ENCODE measurements at regions not wholly inside any gene's neighbourhood (a gene's known extent, or its start where the extent isn't known, plus 50 kb on each side); places are given as distances from the start of the nearest gene placed in this dataset.

DNA sequence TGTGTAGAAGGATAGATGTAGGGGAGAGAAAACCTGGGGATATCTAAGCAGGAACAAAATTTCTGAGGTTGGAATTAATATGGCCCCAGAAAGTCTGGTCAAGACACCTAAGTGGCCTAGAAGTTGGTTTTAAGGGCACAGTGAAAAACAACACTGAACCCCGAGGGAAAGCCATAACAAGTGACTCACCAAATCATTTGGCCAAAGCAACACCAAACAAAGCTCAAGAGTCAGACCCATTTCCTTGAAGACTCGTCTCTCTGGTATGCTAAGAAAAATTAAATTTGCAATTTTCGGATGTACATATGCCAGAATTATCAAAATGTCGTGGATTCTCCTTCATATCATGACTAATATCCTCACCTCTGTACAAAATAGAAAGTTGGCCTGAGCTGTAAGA, 162.9 kb downstream of the SMIM20 start:
- no peak overlapping the region for H3K27ac ChIP-seq (ENCODE audit: low read depth, low read length, poor library complexity, severe bottlenecking)
- H3K4me3 ChIP-seq (ENCODE audit: low read depth, low read length, poor library complexity, severe bottlenecking), result no peak overlapping the region
- no peak overlapping the region for H3K9ac ChIP-seq (ENCODE audit: low read length)

DNA sequence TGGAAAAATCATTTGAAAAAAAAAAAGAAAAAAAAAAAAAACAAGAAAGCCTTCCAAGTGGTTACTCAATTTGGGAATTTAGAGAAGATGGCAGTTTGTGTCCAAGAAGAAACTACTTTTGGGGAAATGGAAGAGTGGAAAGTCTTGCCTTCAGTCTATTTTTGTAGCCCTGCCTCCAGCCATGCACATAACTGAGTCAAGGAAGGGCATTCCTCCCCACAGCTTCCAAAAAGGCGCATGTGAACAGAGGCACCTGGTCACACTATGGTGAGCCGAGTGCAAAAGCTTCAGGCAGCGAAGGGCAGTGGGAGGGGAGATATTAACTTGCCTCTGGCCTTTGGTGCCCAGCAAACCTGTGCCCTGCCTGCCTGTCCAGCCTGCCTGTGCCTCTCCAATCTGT, 163.7 kb downstream of the SMIM20 start:
- Histone ChIP-seq H3K79me2 (ENCODE audit: insufficient read depth, low read length) (no peaks in the 10 kb centered on the region), H3K9ac (ENCODE audit: low read length) (no peak overlapping the region), H3K27me3 (ENCODE audit: insufficient read depth, low read length) (no peaks in the 10 kb centered on the region), H3K36me3 (ENCODE audit: insufficient read depth, low read length) (no peaks in the 10 kb centered on the region; the same call in 1 of the 2 replicates), H3K4me2 (ENCODE audit: low read length) (no peak overlapping the region), H3K4me1 (ENCODE audit: insufficient read depth, low read length, severe bottlenecking) (no peaks in the 10 kb centered on the region), H3K9me3 (ENCODE audit: low read length) (no peaks in the 10 kb centered on the region), H4K20me1 (ENCODE audit: insufficient read depth, low read length) (no peaks in the 10 kb centered on the region), H2AFZ (ENCODE audit: low read length) (no peak overlapping the region), H3K4me3 (ENCODE audit: low read depth, low read length, poor library complexity, severe bottlenecking) (no peak overlapping the region), H3K9me2 (ENCODE audit: low read depth, low read length) (no peaks in the 10 kb centered on the region), H3F3A (ENCODE audit: insufficient read depth, low read length) (no peaks in the 10 kb centered on the region), H3K27ac (ENCODE audit: low read depth, low read length, poor library complexity, severe bottlenecking) (no peak overlapping the region)
- TF ChIP-seq, protein P1, sequence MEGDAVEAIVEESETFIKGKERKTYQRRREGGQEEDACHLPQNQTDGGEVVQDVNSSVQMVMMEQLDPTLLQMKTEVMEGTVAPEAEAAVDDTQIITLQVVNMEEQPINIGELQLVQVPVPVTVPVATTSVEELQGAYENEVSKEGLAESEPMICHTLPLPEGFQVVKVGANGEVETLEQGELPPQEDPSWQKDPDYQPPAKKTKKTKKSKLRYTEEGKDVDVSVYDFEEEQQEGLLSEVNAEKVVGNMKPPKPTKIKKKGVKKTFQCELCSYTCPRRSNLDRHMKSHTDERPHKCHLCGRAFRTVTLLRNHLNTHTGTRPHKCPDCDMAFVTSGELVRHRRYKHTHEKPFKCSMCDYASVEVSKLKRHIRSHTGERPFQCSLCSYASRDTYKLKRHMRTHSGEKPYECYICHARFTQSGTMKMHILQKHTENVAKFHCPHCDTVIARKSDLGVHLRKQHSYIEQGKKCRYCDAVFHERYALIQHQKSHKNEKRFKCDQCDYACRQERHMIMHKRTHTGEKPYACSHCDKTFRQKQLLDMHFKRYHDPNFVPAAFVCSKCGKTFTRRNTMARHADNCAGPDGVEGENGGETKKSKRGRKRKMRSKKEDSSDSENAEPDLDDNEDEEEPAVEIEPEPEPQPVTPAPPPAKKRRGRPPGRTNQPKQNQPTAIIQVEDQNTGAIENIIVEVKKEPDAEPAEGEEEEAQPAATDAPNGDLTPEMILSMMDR (IDR thresholded peaks at IDR 0.05; ENCODE audit: low read length), result no peak
- no peak for TF ChIP-seq EZH2 (IDR thresholded peaks at IDR 0.05; ENCODE audit: borderline replicate concordance, low read length)

More for the DNA sequence above, 162.9 kb downstream of the SMIM20 start:
- Histone ChIP-seq H3K9me2 (ENCODE audit: low read depth, low read length) (no peaks in the 10 kb centered on the region), H4K20me1 (ENCODE audit: insufficient read depth, low read length) (no peaks in the 10 kb centered on the region), H3K4me2 (ENCODE audit: low read length) (no peak overlapping the region), H3K9me3 (ENCODE audit: low read length) (no peaks in the 10 kb centered on the region), H3F3A (ENCODE audit: insufficient read depth, low read length) (no peaks in the 10 kb centered on the region), H3K4me1 (ENCODE audit: insufficient read depth, low read length, severe bottlenecking) (no peaks in the 10 kb centered on the region), H2AFZ (ENCODE audit: low read length) (no peak overlapping the region), H3K36me3 (ENCODE audit: insufficient read depth, low read length) (no peaks in the 10 kb centered on the region; the same call in 1 of the 2 replicates), H3K79me2 (ENCODE audit: insufficient read depth, low read length) (no peaks in the 10 kb centered on the region), H3K27me3 (ENCODE audit: insufficient read depth, low read length) (no peaks in the 10 kb centered on the region)
- no peak for TF ChIP-seq EZH2 (IDR thresholded peaks at IDR 0.05; ENCODE audit: borderline replicate concordance, low read length)
- TF ChIP-seq, protein P1 (IDR thresholded peaks at IDR 0.05; ENCODE audit: low read length), result no peak

DNA sequence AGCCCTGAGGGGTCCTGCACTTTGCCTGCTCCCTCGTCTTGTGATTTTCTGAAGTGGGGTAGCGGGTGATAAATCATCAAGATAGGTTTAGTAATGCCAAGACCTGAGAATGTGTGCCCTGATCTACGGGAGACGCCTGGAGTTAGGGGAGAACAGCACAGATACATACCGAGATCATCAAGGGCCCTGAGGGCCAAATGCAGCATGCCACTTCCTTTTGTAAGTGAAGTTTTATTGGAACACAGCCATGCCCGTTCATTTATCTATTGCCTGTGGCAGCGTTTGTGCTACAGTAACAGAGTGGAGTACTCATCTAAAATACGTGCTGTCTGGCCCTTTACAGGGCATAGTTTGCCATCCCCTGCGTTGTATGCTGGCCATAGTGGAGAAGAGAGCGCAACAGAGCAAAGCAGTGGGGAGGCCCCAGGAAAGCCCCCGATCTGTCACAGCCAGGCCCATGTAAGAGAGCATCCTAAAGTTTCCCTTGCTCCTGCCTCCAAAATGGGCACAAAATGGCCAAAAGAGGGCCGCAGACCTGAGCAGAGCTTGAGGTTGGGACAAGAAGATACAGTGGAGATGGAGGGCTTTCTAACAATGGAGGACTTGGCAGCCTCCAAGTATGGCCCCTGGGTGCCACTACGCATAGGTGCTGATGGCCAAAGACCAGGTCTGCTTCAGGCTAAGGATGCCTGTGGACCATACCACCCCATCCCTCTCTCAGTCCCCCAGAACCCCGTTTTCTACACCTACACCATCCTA, 167.0 kb downstream of the SMIM20 start:
- Histone ChIP-seq H3K27me3 (ENCODE audit: insufficient read depth, low read length) (no peaks in the 10 kb centered on the region), H2AFZ (ENCODE audit: low read length) (no peak overlapping the region), H3F3A (ENCODE audit: insufficient read depth, low read length) (no peaks in the 10 kb centered on the region), H3K27ac (ENCODE audit: low read depth, low read length, poor library complexity, severe bottlenecking) (no peak overlapping the region), H3K9ac (ENCODE audit: low read length) (no peak overlapping the region), H3K9me3 (ENCODE audit: low read length) (no peaks in the 10 kb centered on the region), H3K36me3 (ENCODE audit: insufficient read depth, low read length) (no peaks in the 10 kb centered on the region; the same call in 1 of the 2 replicates), H3K79me2 (ENCODE audit: insufficient read depth, low read length) (no peaks in the 10 kb centered on the region), H3K9me2 (ENCODE audit: low read depth, low read length) (no peaks in the 10 kb centered on the region), H4K20me1 (ENCODE audit: insufficient read depth, low read length) (no peaks in the 10 kb centered on the region), H3K4me2 (ENCODE audit: low read length) (no peak overlapping the region), H3K4me3 (ENCODE audit: low read depth, low read length, poor library complexity, severe bottlenecking) (no peak overlapping the region), H3K4me1 (ENCODE audit: insufficient read depth, low read length, severe bottlenecking) (no peaks in the 10 kb centered on the region)
- TF ChIP-seq, protein P1 (IDR thresholded peaks at IDR 0.05; ENCODE audit: low read length), result no peak
- TF ChIP-seq EZH2 (IDR thresholded peaks at IDR 0.05; ENCODE audit: borderline replicate concordance, low read length), result no peak

Measured in OCI-LY1 (cell line).